ENCODE measurements at regions not wholly inside any gene's neighbourhood (a gene's known extent, or its start where the extent isn't known, plus 50 kb on each side); places are given as distances from the start of the nearest gene placed in this dataset.

DNA sequence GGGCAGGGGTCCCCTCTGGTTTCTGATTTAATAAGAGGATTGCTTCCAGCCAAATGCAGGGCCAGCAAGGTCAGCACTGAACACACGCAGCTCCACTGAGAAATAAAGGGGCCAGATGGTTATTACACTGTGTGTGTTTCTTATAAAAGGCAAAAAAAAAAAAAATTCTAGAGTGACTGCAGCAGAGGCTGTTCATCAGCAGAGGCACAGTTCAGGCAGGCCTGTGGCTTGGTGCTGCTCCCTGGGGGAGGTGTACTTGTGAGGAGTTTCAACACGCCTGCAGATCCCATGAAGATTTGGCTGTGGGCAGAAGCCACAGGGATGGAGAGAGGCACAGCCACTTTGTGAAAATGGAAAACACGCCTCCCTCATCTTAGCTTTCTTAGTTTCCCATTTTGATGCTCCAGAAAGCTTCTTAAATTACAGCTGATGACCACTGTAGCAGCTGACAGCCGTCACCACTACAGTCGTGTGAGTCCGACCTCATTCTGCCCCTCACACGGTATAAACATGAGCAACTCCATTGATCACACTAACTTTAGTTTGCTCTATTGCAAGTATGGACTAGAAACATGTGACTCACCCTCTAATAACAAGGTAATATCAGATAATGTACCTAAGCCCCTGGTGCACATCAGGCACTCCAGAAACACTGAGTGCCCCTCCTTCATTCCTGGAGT, 726.5 kb upstream of the RAB6C start:
- TF ChIP-seq RFX5 (IDR thresholded peaks at IDR 0.05; ENCODE audit: low read length) (no peak), EZH2phosphoT487 (IDR thresholded peaks at IDR 0.05; ENCODE audit: borderline replicate concordance, low read depth) (no peak), POLR2AphosphoS5 (IDR thresholded peaks at IDR 0.05; ENCODE audit: low read depth, low read length) (no peak), SIN3A (IDR thresholded peaks at IDR 0.05; ENCODE audit: borderline replicate concordance, low read depth, low read length) (no peak), JUND (IDR thresholded peaks at IDR 0.05) (no peak), MXI1 (IDR thresholded peaks at IDR 0.05; ENCODE audit: low read depth, low read length) (no peak), SMC3 (IDR thresholded peaks at IDR 0.05; ENCODE audit: low read depth, low read length) (no peak), TAF1 (IDR thresholded peaks at IDR 0.05; ENCODE audit: borderline replicate concordance, low read depth, low read length) (no peak)
- TF ChIP-seq, protein P1, sequence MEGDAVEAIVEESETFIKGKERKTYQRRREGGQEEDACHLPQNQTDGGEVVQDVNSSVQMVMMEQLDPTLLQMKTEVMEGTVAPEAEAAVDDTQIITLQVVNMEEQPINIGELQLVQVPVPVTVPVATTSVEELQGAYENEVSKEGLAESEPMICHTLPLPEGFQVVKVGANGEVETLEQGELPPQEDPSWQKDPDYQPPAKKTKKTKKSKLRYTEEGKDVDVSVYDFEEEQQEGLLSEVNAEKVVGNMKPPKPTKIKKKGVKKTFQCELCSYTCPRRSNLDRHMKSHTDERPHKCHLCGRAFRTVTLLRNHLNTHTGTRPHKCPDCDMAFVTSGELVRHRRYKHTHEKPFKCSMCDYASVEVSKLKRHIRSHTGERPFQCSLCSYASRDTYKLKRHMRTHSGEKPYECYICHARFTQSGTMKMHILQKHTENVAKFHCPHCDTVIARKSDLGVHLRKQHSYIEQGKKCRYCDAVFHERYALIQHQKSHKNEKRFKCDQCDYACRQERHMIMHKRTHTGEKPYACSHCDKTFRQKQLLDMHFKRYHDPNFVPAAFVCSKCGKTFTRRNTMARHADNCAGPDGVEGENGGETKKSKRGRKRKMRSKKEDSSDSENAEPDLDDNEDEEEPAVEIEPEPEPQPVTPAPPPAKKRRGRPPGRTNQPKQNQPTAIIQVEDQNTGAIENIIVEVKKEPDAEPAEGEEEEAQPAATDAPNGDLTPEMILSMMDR (IDR thresholded peaks at IDR 0.05), result no peak
- TF ChIP-seq, protein P2, sequence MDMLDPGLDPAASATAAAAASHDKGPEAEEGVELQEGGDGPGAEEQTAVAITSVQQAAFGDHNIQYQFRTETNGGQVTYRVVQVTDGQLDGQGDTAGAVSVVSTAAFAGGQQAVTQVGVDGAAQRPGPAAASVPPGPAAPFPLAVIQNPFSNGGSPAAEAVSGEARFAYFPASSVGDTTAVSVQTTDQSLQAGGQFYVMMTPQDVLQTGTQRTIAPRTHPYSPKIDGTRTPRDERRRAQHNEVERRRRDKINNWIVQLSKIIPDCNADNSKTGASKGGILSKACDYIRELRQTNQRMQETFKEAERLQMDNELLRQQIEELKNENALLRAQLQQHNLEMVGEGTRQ (IDR thresholded peaks at IDR 0.05; ENCODE audit: borderline replicate concordance, low read depth, low read length), result no peak
- TF ChIP-seq, protein P3, sequence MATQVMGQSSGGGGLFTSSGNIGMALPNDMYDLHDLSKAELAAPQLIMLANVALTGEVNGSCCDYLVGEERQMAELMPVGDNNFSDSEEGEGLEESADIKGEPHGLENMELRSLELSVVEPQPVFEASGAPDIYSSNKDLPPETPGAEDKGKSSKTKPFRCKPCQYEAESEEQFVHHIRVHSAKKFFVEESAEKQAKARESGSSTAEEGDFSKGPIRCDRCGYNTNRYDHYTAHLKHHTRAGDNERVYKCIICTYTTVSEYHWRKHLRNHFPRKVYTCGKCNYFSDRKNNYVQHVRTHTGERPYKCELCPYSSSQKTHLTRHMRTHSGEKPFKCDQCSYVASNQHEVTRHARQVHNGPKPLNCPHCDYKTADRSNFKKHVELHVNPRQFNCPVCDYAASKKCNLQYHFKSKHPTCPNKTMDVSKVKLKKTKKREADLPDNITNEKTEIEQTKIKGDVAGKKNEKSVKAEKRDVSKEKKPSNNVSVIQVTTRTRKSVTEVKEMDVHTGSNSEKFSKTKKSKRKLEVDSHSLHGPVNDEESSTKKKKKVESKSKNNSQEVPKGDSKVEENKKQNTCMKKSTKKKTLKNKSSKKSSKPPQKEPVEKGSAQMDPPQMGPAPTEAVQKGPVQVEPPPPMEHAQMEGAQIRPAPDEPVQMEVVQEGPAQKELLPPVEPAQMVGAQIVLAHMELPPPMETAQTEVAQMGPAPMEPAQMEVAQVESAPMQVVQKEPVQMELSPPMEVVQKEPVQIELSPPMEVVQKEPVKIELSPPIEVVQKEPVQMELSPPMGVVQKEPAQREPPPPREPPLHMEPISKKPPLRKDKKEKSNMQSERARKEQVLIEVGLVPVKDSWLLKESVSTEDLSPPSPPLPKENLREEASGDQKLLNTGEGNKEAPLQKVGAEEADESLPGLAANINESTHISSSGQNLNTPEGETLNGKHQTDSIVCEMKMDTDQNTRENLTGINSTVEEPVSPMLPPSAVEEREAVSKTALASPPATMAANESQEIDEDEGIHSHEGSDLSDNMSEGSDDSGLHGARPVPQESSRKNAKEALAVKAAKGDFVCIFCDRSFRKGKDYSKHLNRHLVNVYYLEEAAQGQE (IDR thresholded peaks at IDR 0.05; ENCODE audit: low read depth, low read length), result no peak
- TF ChIP-seq, protein P4, sequence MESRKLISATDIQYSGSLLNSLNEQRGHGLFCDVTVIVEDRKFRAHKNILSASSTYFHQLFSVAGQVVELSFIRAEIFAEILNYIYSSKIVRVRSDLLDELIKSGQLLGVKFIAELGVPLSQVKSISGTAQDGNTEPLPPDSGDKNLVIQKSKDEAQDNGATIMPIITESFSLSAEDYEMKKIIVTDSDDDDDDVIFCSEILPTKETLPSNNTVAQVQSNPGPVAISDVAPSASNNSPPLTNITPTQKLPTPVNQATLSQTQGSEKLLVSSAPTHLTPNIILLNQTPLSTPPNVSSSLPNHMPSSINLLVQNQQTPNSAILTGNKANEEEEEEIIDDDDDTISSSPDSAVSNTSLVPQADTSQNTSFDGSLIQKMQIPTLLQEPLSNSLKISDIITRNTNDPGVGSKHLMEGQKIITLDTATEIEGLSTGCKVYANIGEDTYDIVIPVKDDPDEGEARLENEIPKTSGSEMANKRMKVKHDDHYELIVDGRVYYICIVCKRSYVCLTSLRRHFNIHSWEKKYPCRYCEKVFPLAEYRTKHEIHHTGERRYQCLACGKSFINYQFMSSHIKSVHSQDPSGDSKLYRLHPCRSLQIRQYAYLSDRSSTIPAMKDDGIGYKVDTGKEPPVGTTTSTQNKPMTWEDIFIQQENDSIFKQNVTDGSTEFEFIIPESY (IDR thresholded peaks at IDR 0.05; ENCODE audit: borderline replicate concordance, low read depth), result no peak

Data from SK-N-SH (cell line).